MM.1S (cell line): ENCODE measurements at regions not wholly inside any gene's neighbourhood (a gene's known extent, or its start where the extent isn't known, plus 50 kb on each side); places are given as distances from the start of the nearest gene placed in this dataset.

Experiments
- DNase-seq: peaks from one replicate; pipeline ENCODE4 v3.0.0-alpha.2; 2015
- H2AFZ ChIP-seq: fragments of 300-600 bp; sonication (generic); 2 replicates; pipeline ENCODE4 v1.6.0; 2016; ENCODE audit warnings: antibody characterized with exemption, low read length
- H3F3A ChIP-seq: fragments of 300-600 bp; sonication (generic); 2 replicates; pipeline ENCODE4 v1.6.1; 2016; ENCODE audit warnings: mild to moderate bottlenecking, antibody characterized with exemption, low read length, moderate library complexity, mixed read lengths; ENCODE audit not compliant: insufficient read depth
- H3K27ac ChIP-seq: fragments of 300-600 bp; sonication (generic); 2 replicates; pipeline ENCODE4 v1.5.1; 2016; ENCODE audit warnings: mild to moderate bottlenecking, low read length
- H3K27me3 ChIP-seq: fragments of 300-600 bp; sonication (generic); replicated peaks from 2 replicates; pipeline ENCODE4 v1.6.0; 2016; ENCODE audit warnings: low read length; ENCODE audit not compliant: insufficient read depth
- H3K36me3 ChIP-seq: fragments of 300-600 bp; sonication (generic); replicated peaks from 2 replicates; pipeline ENCODE4 v1.6.1; 2016; ENCODE audit warnings: mild to moderate bottlenecking, low read length, mixed read lengths; ENCODE audit not compliant: insufficient read depth
- H3K4me1 ChIP-seq: fragments of 300-600 bp; sonication (generic); 2 replicates; pipeline ENCODE4 v1.6.1; 2016; ENCODE audit warnings: low read length, mixed read lengths
- H3K4me2 ChIP-seq: fragments of 300-600 bp; sonication (generic); 2 replicates; pipeline ENCODE4 v1.6.0; 2016; ENCODE audit warnings: low read depth, low read length
- H3K4me3 ChIP-seq: fragments of 300-600 bp; sonication (generic); 2 replicates; pipeline ENCODE4 v1.5.1; 2016; ENCODE audit warnings: low read length, mixed read lengths
- H3K79me2 ChIP-seq: fragments of 300-600 bp; sonication (generic); 2 replicates; pipeline ENCODE4 v1.6.1; 2016; ENCODE audit warnings: mixed run types, low read length, mixed read lengths
- H3K9ac ChIP-seq: fragments of 300-600 bp; sonication (generic); 2 replicates; pipeline ENCODE4 v1.6.1; 2016; ENCODE audit warnings: low read length, mixed read lengths
- H3K9me2 ChIP-seq: fragments of 300-600 bp; sonication (generic); replicated peaks from 2 replicates; pipeline ENCODE4 v1.6.1; 2016; ENCODE audit warnings: mild to moderate bottlenecking, low read length, mixed read lengths; ENCODE audit not compliant: insufficient read depth
- H3K9me3 ChIP-seq: fragments of 300-600 bp; sonication (generic); replicated peaks from 2 replicates; pipeline ENCODE4 v1.6.1; 2016; ENCODE audit warnings: mild to moderate bottlenecking, low read length, mixed read lengths; ENCODE audit not compliant: insufficient read depth
- H4K20me1 ChIP-seq: fragments of 300-600 bp; sonication (generic); 2 replicates; pipeline ENCODE4 v1.6.1; 2016; ENCODE audit warnings: mild to moderate bottlenecking, low read length, moderate library complexity, mixed read lengths; ENCODE audit not compliant: insufficient read depth
- CTCF ChIP-seq: fragments of 300-600 bp; sonication (generic); IDR thresholded peaks from 2 replicates; pipeline ENCODE4 v1.5.1; 2016; ENCODE audit warnings: antibody characterized with exemption, low read length, mixed read lengths
- EZH2 ChIP-seq: fragments of 300-600 bp; sonication (generic); optimal IDR thresholded peaks from 2 replicates; pipeline ENCODE3; 2017; ENCODE audit warnings: low read depth, mild to moderate bottlenecking, antibody characterized with exemption, low read length, mixed read lengths
- EZH2phosphoT487 ChIP-seq: fragments of 300-600 bp; sonication (generic); IDR thresholded peaks from 2 replicates; pipeline ENCODE4 v1.6.1; 2018; ENCODE audit warnings: antibody characterized with exemption, low read length

GRCh38 chr4:114373508-114373907 is 225.1 kb upstream of the UGT8 start:
- Histone ChIP-seq H3K27me3 (no peaks in the 10 kb centered on the region), H2AFZ (no peak overlapping the region)

GRCh38 chr4:114378305-114378903 is 220.2 kb upstream of the UGT8 start:
- no peak overlapping the region for H3K9ac ChIP-seq
- H3F3A ChIP-seq = no peaks in the 10 kb centered on the region
- no peaks in the 10 kb centered on the region for H3K27me3 ChIP-seq
- H3K4me2 ChIP-seq = no peak overlapping the region
- H3K27ac ChIP-seq = no peak overlapping the region
- H3K9me2 ChIP-seq = no peaks in the 10 kb centered on the region
- no peak overlapping the region for H3K4me3 ChIP-seq
- TF ChIP-seq EZH2phosphoT487 = no peak
- TF ChIP-seq CTCF = no peak
- TF ChIP-seq EZH2 = no peak
- H3K79me2 ChIP-seq = no peaks in the 10 kb centered on the region
- H3K9me3 ChIP-seq = no peaks in the 10 kb centered on the region
- H2AFZ ChIP-seq = no peak overlapping the region
- H4K20me1 ChIP-seq = no peaks in the 10 kb centered on the region
- DNase-seq = no peak
- H3K4me1 ChIP-seq = no peaks in the 10 kb centered on the region
- H3K36me3 ChIP-seq = no peaks in the 10 kb centered on the region

More at GRCh38 chr4:114373508-114373907, 225.1 kb upstream of the UGT8 start:
- Histone ChIP-seq H4K20me1 (no peaks in the 10 kb centered on the region), H3K27ac (no peak overlapping the region), H3K4me1 (no peaks in the 10 kb centered on the region), H3K4me3 (no peak overlapping the region), H3F3A (no peaks in the 10 kb centered on the region), H3K9me3 (no peaks in the 10 kb centered on the region), H3K4me2 (no peak overlapping the region), H3K9me2 (no peaks in the 10 kb centered on the region), H3K79me2 (no peaks in the 10 kb centered on the region), H3K36me3 (no peaks in the 10 kb centered on the region), H3K9ac (no peak overlapping the region)
- no peak for DNase-seq
- TF ChIP-seq EZH2phosphoT487 (no peak), CTCF (no peak), EZH2 (no peak)

GRCh38 chr4:114383067-114383466 is 215.5 kb upstream of the UGT8 start:
- H3K4me3 ChIP-seq = no peak overlapping the region

More at GRCh38 chr4:114383067-114383466, 215.5 kb upstream of the UGT8 start:
- no peaks in the 10 kb centered on the region for H3K36me3 ChIP-seq
- H3K27ac ChIP-seq = no peak overlapping the region
- no peaks in the 10 kb centered on the region for H3K4me1 ChIP-seq
- no peak overlapping the region for H3K4me2 ChIP-seq
- H3F3A ChIP-seq = no peaks in the 10 kb centered on the region
- no peaks in the 10 kb centered on the region for H3K9me2 ChIP-seq
- no peak for TF ChIP-seq EZH2
- TF ChIP-seq CTCF = no peak
- TF ChIP-seq EZH2phosphoT487 = no peak
- no peak overlapping the region for H3K9ac ChIP-seq
- DNase-seq = no peak
- H3K27me3 ChIP-seq = no peaks in the 10 kb centered on the region
- H3K79me2 ChIP-seq = no peaks in the 10 kb centered on the region
- H3K9me3 ChIP-seq = no peaks in the 10 kb centered on the region
- H4K20me1 ChIP-seq = no peaks in the 10 kb centered on the region
- no peak overlapping the region for H2AFZ ChIP-seq
